Neural progenitor cell (in vitro differentiated cells): ENCODE measurements at regions not wholly inside any gene's neighbourhood (a gene's known extent, or its start where the extent isn't known, plus 50 kb on each side); places are given as distances from the start of the nearest gene placed in this dataset.
"Not testable (repeated sequence)": the region's sequence is repeated elsewhere in the genome, so short reads cannot be mapped to it uniquely, and the experiment has no call there.

Experiments
- DNase-seq: peaks from one replicate; pipeline ENCODE4 v3.0.0-alpha.2; 2016; ENCODE audit warnings: low spot score
- H2AFZ ChIP-seq: fragments of 200-600 bp; sonication (generic); replicated peaks from 2 replicates; pipeline ENCODE4 v1.6.1; 2016; ENCODE audit warnings: antibody characterized with exemption
- H3F3A ChIP-seq: fragments of 200-600 bp; sonication (generic); 2 replicates; pipeline ENCODE4 v1.6.1; 2016; ENCODE audit warnings: antibody characterized with exemption, low read depth
- H3K27ac ChIP-seq: fragments of 200-600 bp; sonication (generic); 2 replicates; pipeline ENCODE4 v1.5.1; 2016; ENCODE audit warnings: mild to moderate bottlenecking
- H3K27me3 ChIP-seq: fragments of 200-600 bp; sonication (generic); 2 replicates; pipeline ENCODE4 v1.6.1; 2016; ENCODE audit warnings: mild to moderate bottlenecking, moderate library complexity
- H3K36me3 ChIP-seq: fragments of 200-600 bp; sonication (generic); 2 replicates; pipeline ENCODE4 v1.5.1; 2016
- H3K4me1 ChIP-seq: fragments of 200-600 bp; sonication (generic); 2 replicates; pipeline ENCODE4 v1.6.1; 2016; ENCODE audit warnings: mixed run types
- H3K4me2 ChIP-seq: fragments of 200-600 bp; sonication (generic); 2 replicates; pipeline ENCODE4 v1.6.1; 2016
- H3K4me3 ChIP-seq: fragments of 200-600 bp; sonication (generic); 2 replicates; pipeline ENCODE4 v1.5.1; 2016
- H3K79me2 ChIP-seq: fragments of 200-600 bp; sonication (generic); 2 replicates; pipeline ENCODE4 v1.6.1; 2016; ENCODE audit warnings: low read depth
- H3K9ac ChIP-seq: fragments of 200-600 bp; sonication (generic); 2 replicates; pipeline ENCODE4 v1.6.1; 2016
- H3K9me3 ChIP-seq: fragments of 200-600 bp; sonication (generic); 2 replicates; pipeline ENCODE4 v1.5.1; 2016; ENCODE audit warnings: low read depth
- H4K20me1 ChIP-seq: fragments of 200-600 bp; sonication (generic); 2 replicates; pipeline ENCODE4 v1.6.1; 2016; ENCODE audit warnings: low read depth
- H3K27ac Mint-ChIP-seq: 3 replicates; pipeline ENCODE4 v1.8.0; 2021; ENCODE audit warnings: mixed read lengths
- H3K27me3 Mint-ChIP-seq: 2 replicates; pipeline ENCODE4 v1.8.0; 2022; ENCODE audit warnings: low read depth, mild to moderate bottlenecking, inconsistent platforms, moderate library complexity, mixed read lengths; ENCODE audit not compliant: insufficient read depth
- H3K36me3 Mint-ChIP-seq: 3 replicates; pipeline ENCODE4 v1.8.0; 2021; ENCODE audit warnings: mixed read lengths
- H3K4me1 Mint-ChIP-seq: 3 replicates; pipeline ENCODE4 v1.8.0; 2021; ENCODE audit warnings: mixed read lengths
- H3K4me3 Mint-ChIP-seq: 3 replicates; pipeline ENCODE4 v1.8.0; 2021; ENCODE audit warnings: mild to moderate bottlenecking, moderate library complexity, mixed read lengths
- H3K9me3 Mint-ChIP-seq: 3 replicates; pipeline ENCODE4 v1.8.0; 2020; ENCODE audit warnings: mixed read lengths
- EZH2 ChIP-seq: fragments of 200-600 bp; sonication (generic); IDR thresholded peaks from 2 replicates; pipeline ENCODE4 v1.6.1; 2017; ENCODE audit warnings: antibody characterized with exemption, mild to moderate bottlenecking, moderate library complexity
- EZH2phosphoT487 ChIP-seq: fragments of 200-600 bp; sonication (generic); IDR thresholded peaks from 2 replicates; pipeline ENCODE4 v1.6.1; 2017; ENCODE audit warnings: antibody characterized with exemption
- TF ChIP-seq, protein P1 (sequence below): fragments of 200-600 bp; sonication (generic); IDR thresholded peaks from 2 replicates; pipeline ENCODE4 v1.5.1; 2017; ENCODE audit warnings: antibody characterized with exemption, mild to moderate bottlenecking

DNA sequence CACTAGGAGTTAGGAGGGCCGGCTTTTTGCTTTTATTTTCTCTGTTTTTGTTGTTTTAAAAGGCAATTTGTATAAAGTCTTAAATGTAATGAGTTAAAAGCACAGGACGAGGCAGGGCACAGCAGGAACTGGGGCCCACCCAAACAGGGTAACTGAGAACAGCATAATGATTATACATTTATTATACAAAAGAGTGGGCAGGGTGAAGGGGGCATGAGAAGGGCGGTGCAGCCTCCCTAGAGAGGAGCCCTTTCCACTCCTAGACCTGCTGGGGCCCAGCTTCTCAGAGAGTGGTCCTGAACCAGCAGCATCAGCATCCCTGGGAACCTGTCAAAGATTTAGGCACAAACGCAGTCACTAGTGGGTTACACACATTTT, 438.0 kb downstream of the AGTPBP1 start:
- Histone ChIP-seq H3F3A (no peaks in the 10 kb centered on the region), H3K27me3 (no peaks in the 10 kb centered on the region), H3K79me2 (no peaks in the 10 kb centered on the region), H3K4me3 (no peak overlapping the region), H3K4me1 (no peaks in the 10 kb centered on the region), H3K4me2 (no peak overlapping the region), H3K9ac (no peak overlapping the region), H3K9me3 (no peaks in the 10 kb centered on the region), H4K20me1 (no peaks in the 10 kb centered on the region), H3K36me3 (no peaks in the 10 kb centered on the region), H3K27ac (no peak overlapping the region), H2AFZ (no peak overlapping the region)
- Mint-ChIP-seq H3K27me3 (peaks cover 4% of the 10 kb centered on the region), H3K4me3 (no peak overlapping the region), H3K27ac (no peak overlapping the region), H3K9me3 (no peaks in the 10 kb centered on the region), H3K36me3 (no peaks in the 10 kb centered on the region), H3K4me1 (peaks cover 23% of the 10 kb centered on the region)
- no peak for DNase-seq
- TF ChIP-seq EZH2phosphoT487: no peak
- TF ChIP-seq, protein P1, sequence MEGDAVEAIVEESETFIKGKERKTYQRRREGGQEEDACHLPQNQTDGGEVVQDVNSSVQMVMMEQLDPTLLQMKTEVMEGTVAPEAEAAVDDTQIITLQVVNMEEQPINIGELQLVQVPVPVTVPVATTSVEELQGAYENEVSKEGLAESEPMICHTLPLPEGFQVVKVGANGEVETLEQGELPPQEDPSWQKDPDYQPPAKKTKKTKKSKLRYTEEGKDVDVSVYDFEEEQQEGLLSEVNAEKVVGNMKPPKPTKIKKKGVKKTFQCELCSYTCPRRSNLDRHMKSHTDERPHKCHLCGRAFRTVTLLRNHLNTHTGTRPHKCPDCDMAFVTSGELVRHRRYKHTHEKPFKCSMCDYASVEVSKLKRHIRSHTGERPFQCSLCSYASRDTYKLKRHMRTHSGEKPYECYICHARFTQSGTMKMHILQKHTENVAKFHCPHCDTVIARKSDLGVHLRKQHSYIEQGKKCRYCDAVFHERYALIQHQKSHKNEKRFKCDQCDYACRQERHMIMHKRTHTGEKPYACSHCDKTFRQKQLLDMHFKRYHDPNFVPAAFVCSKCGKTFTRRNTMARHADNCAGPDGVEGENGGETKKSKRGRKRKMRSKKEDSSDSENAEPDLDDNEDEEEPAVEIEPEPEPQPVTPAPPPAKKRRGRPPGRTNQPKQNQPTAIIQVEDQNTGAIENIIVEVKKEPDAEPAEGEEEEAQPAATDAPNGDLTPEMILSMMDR: no peak

DNA sequence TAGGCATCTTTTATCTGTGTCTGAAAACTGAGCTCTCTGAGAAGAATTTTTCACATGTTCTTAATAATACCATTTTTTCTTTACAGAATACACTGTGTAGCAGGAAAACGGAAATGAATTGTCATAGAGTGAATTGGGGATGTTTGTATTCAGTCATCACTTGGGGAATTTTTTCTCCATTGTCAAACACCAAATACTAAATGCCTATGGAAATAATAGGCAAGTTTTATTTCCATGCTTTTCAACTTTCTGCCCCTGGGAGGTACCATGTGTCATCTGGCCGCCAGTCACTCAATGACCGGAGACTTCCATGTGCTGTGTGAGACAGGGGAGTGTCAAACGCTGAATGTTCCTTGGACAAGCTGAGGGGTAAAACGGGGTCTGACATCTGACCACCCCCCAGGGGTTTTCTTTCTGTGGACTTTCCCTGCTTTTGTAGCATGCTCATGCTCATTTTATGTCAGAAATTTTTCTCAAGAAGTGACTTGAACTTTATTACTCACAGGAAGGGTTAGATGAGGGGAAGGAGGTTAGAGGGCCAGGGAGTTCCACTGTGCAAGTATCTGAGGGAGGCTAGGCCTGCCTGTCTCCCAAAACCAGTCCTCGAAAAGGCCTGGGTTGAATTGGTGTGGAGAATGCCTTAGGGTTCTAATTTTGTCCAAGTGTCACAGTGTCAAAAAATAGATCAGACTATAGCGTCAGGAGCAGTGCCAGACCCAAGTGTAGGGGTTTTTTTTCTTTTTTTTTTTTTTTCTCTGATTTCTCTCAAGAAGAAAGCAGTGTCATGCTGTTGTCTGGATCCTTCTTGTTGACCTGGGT, 438.6 kb downstream of the AGTPBP1 start:
- Histone ChIP-seq H4K20me1 (no peaks in the 10 kb centered on the region), H3K9ac (no peak overlapping the region), H3K36me3 (no peaks in the 10 kb centered on the region), H3K4me2 (no peak overlapping the region), H2AFZ (no peak overlapping the region), H3F3A (no peaks in the 10 kb centered on the region), H3K79me2 (no peaks in the 10 kb centered on the region), H3K4me3 (no peak overlapping the region), H3K27ac (no peak overlapping the region), H3K4me1 (no peaks in the 10 kb centered on the region), H3K27me3 (no peaks in the 10 kb centered on the region), H3K9me3 (no peaks in the 10 kb centered on the region)
- Mint-ChIP-seq H3K9me3 (peaks cover 2% of the 10 kb centered on the region), H3K27ac (peak overlapping the region; percentile 42), H3K4me1 (peaks cover 25% of the 10 kb centered on the region), H3K4me3 (no peak overlapping the region), H3K27me3 (peaks cover 4% of the 10 kb centered on the region), H3K36me3 (no peaks in the 10 kb centered on the region)
- no peak for TF ChIP-seq EZH2
- DNase-seq: no peak

DNA sequence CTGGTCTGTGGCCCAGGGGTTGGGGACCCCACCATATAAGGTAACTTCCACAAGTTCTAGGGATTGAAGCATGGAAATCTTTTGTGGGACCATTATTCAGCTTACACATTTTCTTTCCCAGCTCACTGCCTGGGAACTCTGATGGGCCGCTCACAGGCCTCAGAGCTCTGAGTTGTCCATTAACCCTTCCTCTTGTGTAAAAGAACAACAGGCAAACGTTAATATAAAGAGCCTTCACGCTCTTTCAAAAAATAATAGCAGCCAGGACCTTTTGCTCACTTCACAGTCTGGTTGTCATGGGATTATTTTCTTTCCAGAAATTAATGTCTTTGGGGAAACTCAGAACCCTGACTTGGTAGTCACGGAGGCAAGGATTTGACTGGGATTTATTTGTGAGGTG, 443.3 kb downstream of the AGTPBP1 start:
- Mint-ChIP-seq H3K36me3 (no peaks in the 10 kb centered on the region), H3K4me1 (peaks cover 17% of the 10 kb centered on the region), H3K27me3 (peaks cover 4% of the 10 kb centered on the region), H3K27ac (peak overlapping the region; percentile 61), H3K4me3 (no peak overlapping the region), H3K9me3 (peaks cover 9% of the 10 kb centered on the region)
- H3K27ac ChIP-seq: no peak overlapping the region
- H3K9me3 ChIP-seq: no peaks in the 10 kb centered on the region
- H3K27me3 ChIP-seq: no peaks in the 10 kb centered on the region
- no peaks in the 10 kb centered on the region for H4K20me1 ChIP-seq
- H3K36me3 ChIP-seq: no peaks in the 10 kb centered on the region
- H3F3A ChIP-seq: no peaks in the 10 kb centered on the region
- H3K9ac ChIP-seq: no peak overlapping the region
- TF ChIP-seq EZH2phosphoT487 (no peak), EZH2 (no peak)
- TF ChIP-seq, protein P1: no peak
- no peak overlapping the region for H3K4me3 ChIP-seq
- H3K4me2 ChIP-seq: no peak overlapping the region
- H3K4me1 ChIP-seq: no peaks in the 10 kb centered on the region
- H2AFZ ChIP-seq: no peak overlapping the region
- no peak for DNase-seq
- H3K79me2 ChIP-seq: no peaks in the 10 kb centered on the region

DNA sequence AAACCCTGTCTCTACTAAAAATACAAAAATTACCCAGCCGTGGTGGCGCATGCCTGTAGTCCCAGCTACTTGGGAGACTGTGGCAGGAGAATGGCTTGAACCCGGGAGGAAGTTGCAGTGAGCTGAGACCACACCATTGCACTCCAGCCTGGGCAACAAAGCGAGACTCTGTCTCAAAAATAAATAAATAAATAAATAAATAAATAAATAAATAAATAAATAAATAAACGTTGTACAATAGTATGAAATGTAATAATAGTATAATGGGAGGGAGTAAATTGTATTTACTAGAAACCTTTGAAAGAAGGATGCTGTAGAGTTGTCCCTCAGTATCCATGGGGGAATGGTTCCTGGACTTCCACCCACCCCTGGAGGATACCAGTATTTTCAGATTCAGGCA, 446.5 kb downstream of the AGTPBP1 start:
- DNase-seq, H4K20me1 ChIP-seq, H3K27ac ChIP-seq, H2AFZ ChIP-seq, H3K9ac ChIP-seq, H3F3A ChIP-seq, H3K9me3 ChIP-seq, H3K36me3 Mint-ChIP-seq, H3K27me3 Mint-ChIP-seq, H3K9me3 Mint-ChIP-seq, H3K79me2 ChIP-seq, H3K4me3 ChIP-seq, H3K4me1 Mint-ChIP-seq, H3K27me3 ChIP-seq, H3K27ac Mint-ChIP-seq, H3K4me1 ChIP-seq, H3K4me2 ChIP-seq, H3K4me3 Mint-ChIP-seq, H3K36me3 ChIP-seq: not testable (repeated sequence)
